IMR-90 (cell line): ENCODE measurements at regions not wholly inside any gene's neighbourhood (a gene's known extent, or its start where the extent isn't known, plus 50 kb on each side); places are given as distances from the start of the nearest gene placed in this dataset.

ENCODE experiments used
- ATAC-seq: fragments of 200-7000 bp; cut with Tn5 transposase; 2 replicates; pipeline ENCODE4 v1.9.1; 2020; ENCODE audit warnings: low read depth, mild to moderate bottlenecking, moderate library complexity
- BruUV-seq: library from RNA; stranded (reverse); fragments of 400-500 nt; replicated peaks from 2 replicates; lab custom pipeline; 2021; lab: Mats Ljungman, UMichigan
- CTCF ChIA-PET: fragments of 300-600 bp; formaldehyde crosslinking; extraction: SDS; loops from one replicate; lab custom pipeline; 2021; ENCODE audit warnings: antibody characterized with exemption; lab: Yijun Ruan, JAX
- POLR2A ChIA-PET: fragments of 300-600 bp; sonication (Branson Sonifier 250); formaldehyde crosslinking; loops from one replicate; lab custom pipeline; 2022; ENCODE audit warnings: antibody characterized with exemption; ENCODE audit not compliant: unreplicated experiment; lab: Charles Lee
- DNase-seq: peaks from one replicate; pipeline ENCODE4 v3.0.0; 2013
- H2AFZ ChIP-seq: replicated peaks from 2 replicates; pipeline ENCODE3; 2013; ENCODE audit warnings: low read length, mild to moderate bottlenecking; ENCODE audit not compliant: poor library complexity
- H2AK5ac ChIP-seq: 2 replicates; pipeline ENCODE4 v1.6.1; 2013; ENCODE audit warnings: low read depth, low read length, inconsistent platforms
- H2AK9ac ChIP-seq: replicated peaks from 2 replicates; pipeline ENCODE3; 2013; ENCODE audit warnings: mild to moderate bottlenecking, low read depth, low read length, moderate library complexity; ENCODE audit not compliant: poor library complexity
- H2BK120ac ChIP-seq: 2 replicates; pipeline ENCODE4 v1.6.1; 2013; ENCODE audit warnings: low read depth, low read length, inconsistent platforms
- H2BK15ac ChIP-seq: 3 replicates; pipeline ENCODE4 v1.6.1; 2013; ENCODE audit warnings: low read depth, low read length, inconsistent platforms
- H2BK20ac ChIP-seq: 2 replicates; pipeline ENCODE4 v1.6.1; 2013; ENCODE audit warnings: low read depth, mild to moderate bottlenecking, inconsistent platforms, low read length, moderate library complexity
- H2BK5ac ChIP-seq: 2 replicates; pipeline ENCODE4 v1.6.1; 2013; ENCODE audit warnings: mild to moderate bottlenecking, low read depth, low read length, inconsistent platforms; ENCODE audit not compliant: poor library complexity, severe bottlenecking
- H3K14ac ChIP-seq: replicated peaks from 2 replicates; pipeline ENCODE4 v1.6.1; 2013; ENCODE audit warnings: low read depth, low read length, inconsistent platforms
- H3K18ac ChIP-seq: 2 replicates; pipeline ENCODE4 v1.6.1; 2013; ENCODE audit warnings: low read depth, low read length, control low read depth
- H3K23ac ChIP-seq: 2 replicates; pipeline ENCODE4 v1.6.1; 2013; ENCODE audit warnings: low read depth, low read length, inconsistent platforms
- H3K27ac ChIP-seq: 2 replicates; pipeline ENCODE4 v1.5.1; 2013; ENCODE audit warnings: mild to moderate bottlenecking, control low read depth, low read length; ENCODE audit not compliant: insufficient read depth
- H3K27me3 ChIP-seq: 2 replicates; pipeline ENCODE4 v1.6.1; 2013; ENCODE audit warnings: low read length; ENCODE audit not compliant: control insufficient read depth, insufficient read depth
- H3K36me3 ChIP-seq: 2 replicates; pipeline ENCODE4 v1.6.1; 2013; ENCODE audit warnings: low read length, mixed read lengths; ENCODE audit not compliant: control insufficient read depth, insufficient read depth
- H3K4ac ChIP-seq: 2 replicates; pipeline ENCODE4 v1.6.1; 2013; ENCODE audit warnings: low read depth, low read length, inconsistent platforms
- H3K4me1 ChIP-seq: 2 replicates; pipeline ENCODE4 v1.6.1; 2013; ENCODE audit warnings: low read length, mixed read lengths; ENCODE audit not compliant: control insufficient read depth, insufficient read depth
- H3K4me2 ChIP-seq: 2 replicates; pipeline ENCODE4 v1.6.1; 2013; ENCODE audit warnings: low read depth, mild to moderate bottlenecking, control low read depth, low read length, moderate library complexity
- H3K4me3 ChIP-seq: 2 replicates; pipeline ENCODE4 v1.5.1; 2013; ENCODE audit warnings: low read depth, mild to moderate bottlenecking, control low read depth, low read length, moderate library complexity; ENCODE audit not compliant: insufficient read depth
- H3K56ac ChIP-seq: 2 replicates; pipeline ENCODE4 v1.6.1; 2013; ENCODE audit warnings: low read length, inconsistent platforms; ENCODE audit not compliant: insufficient read depth; ENCODE audit errors: extremely low read depth
- H3K79me1 ChIP-seq, 2 experiments: 2 replicates each; pipeline ENCODE4 v1.6.1; 2013; ENCODE audit warnings: low read length in 2 of 2, inconsistent platforms in 1 of 2, low read depth in 1 of 2
- H3K9ac ChIP-seq: 2 replicates; pipeline ENCODE4 v1.6.1; 2013; ENCODE audit warnings: low read depth, low read length, control low read depth
- H3K9me1 ChIP-seq: 2 replicates; pipeline ENCODE4 v1.6.1; 2013; ENCODE audit warnings: low read length, inconsistent platforms; ENCODE audit not compliant: insufficient read depth
- H3K9me3 ChIP-seq: 2 replicates; pipeline ENCODE4 v1.6.1; 2013; ENCODE audit warnings: low read length; ENCODE audit not compliant: control insufficient read depth, insufficient read depth
- H4K20me1 ChIP-seq: 2 replicates; pipeline ENCODE4 v1.6.1; 2013; ENCODE audit warnings: low read length, inconsistent platforms; ENCODE audit not compliant: insufficient read depth
- H4K5ac ChIP-seq: 2 replicates; pipeline ENCODE4 v1.6.1; 2013; ENCODE audit warnings: mild to moderate bottlenecking, low read depth, low read length, control low read depth
- H4K8ac ChIP-seq, 2 experiments: 2 replicates each; pipeline ENCODE4 v1.6.1; 2013; ENCODE audit warnings: low read depth in 2 of 2, low read length in 2 of 2, control low read depth in 1 of 2, inconsistent platforms in 1 of 2
- H4K91ac ChIP-seq: 2 replicates; pipeline ENCODE4 v1.6.1; 2013; ENCODE audit warnings: low read depth, low read length, inconsistent platforms; ENCODE audit not compliant: insufficient read depth
- CEBPB ChIP-seq: IDR thresholded peaks from 2 replicates; pipeline ENCODE4 v1.6.1; 2012; ENCODE audit warnings: low read depth, low read length, improper control_type of control experiment
- FOS ChIP-seq: fragments of 150-350 bp; IDR thresholded peaks from 2 replicates; pipeline ENCODE4 v1.6.1; 2016; ENCODE audit warnings: low read depth, low read length
- MAZ ChIP-seq: IDR thresholded peaks from 2 replicates; pipeline ENCODE4 v1.6.1; 2012; ENCODE audit warnings: low read depth, mild to moderate bottlenecking, low read length, improper control_type of control experiment, moderate library complexity, borderline replicate concordance
- MXI1 ChIP-seq: IDR thresholded peaks from 2 replicates; pipeline ENCODE4 v1.6.1; 2012; ENCODE audit warnings: low read depth, mild to moderate bottlenecking, low read length, moderate library complexity, borderline replicate concordance
- NFE2L2 ChIP-seq: fragments of 150-350 bp; IDR thresholded peaks from 2 replicates; pipeline ENCODE4 v1.6.1; 2016; ENCODE audit warnings: low read depth, mild to moderate bottlenecking, low read length
- RCOR1 ChIP-seq: IDR thresholded peaks from 2 replicates; pipeline ENCODE4 v1.6.1; 2012; ENCODE audit warnings: mild to moderate bottlenecking, low read length, improper control_type of control experiment; ENCODE audit not compliant: insufficient replicate concordance
- RFX5 ChIP-seq: IDR thresholded peaks from 2 replicates; pipeline ENCODE4 v1.8.0; 2012; ENCODE audit warnings: low read depth, mild to moderate bottlenecking, low read length, moderate library complexity
- SMC3 ChIP-seq: fragments of 150-350 bp; IDR thresholded peaks from 2 replicates; pipeline ENCODE4 v1.6.1; 2016; ENCODE audit warnings: low read depth, mild to moderate bottlenecking, antibody characterized with exemption, low read length, moderate library complexity
- USF2 ChIP-seq: fragments of 150-350 bp; IDR thresholded peaks from 2 replicates; pipeline ENCODE4 v1.6.1; 2017; ENCODE audit warnings: mild to moderate bottlenecking, antibody characterized with exemption, low read length, low read depth
- WGBS, 2 experiments: methylation state at CpG; one replicate each; pipeline versions ENCODE4 v1.1.5 to v1.1.7; 2013; ENCODE audit warnings: missing lambda C conversion rate in 2 of 2; ENCODE audit not compliant: insufficient read length in 1 of 2; ENCODE audit errors: extremely low coverage in 2 of 2; 5-methylcytosine and 5-hydroxymethylcytosine counted together
- dilution Hi-C: fragments of 300-500 bp; cut with HindIII; formaldehyde crosslinking; loops from one replicate; pipeline ENCODE4 v1.14.3; 2018; ENCODE audit warnings: low sequenced_read_pairs; ENCODE audit not compliant: unreplicated experiment
- in situ Hi-C: fragments of 300-500 bp; cut with MboI; formaldehyde crosslinking; loops from 3 replicates; pipeline ENCODE4 v1.14.3; 2019; ENCODE audit warnings: low sequenced_read_pairs, inconsistent platforms, mixed read lengths
- intact Hi-C: fragments of 100-400 bp; cut with micrococcal nuclease; formaldehyde crosslinking; loops from 2 replicates; pipeline ENCODE4 v1.10.0; 2022
- TF ChIP-seq, protein P1 (sequence below): conservative IDR thresholded peaks from 2 replicates; pipeline ENCODE4 v1.5.1; 2012; ENCODE audit warnings: mild to moderate bottlenecking, low read depth, low read length, improper control_type of control experiment
- TF ChIP-seq, protein P2 (sequence below): fragments of 150-350 bp; IDR thresholded peaks from 2 replicates; pipeline ENCODE4 v1.6.1; 2016; ENCODE audit warnings: low read depth, mild to moderate bottlenecking, low read length, moderate library complexity, borderline replicate concordance

DNA sequence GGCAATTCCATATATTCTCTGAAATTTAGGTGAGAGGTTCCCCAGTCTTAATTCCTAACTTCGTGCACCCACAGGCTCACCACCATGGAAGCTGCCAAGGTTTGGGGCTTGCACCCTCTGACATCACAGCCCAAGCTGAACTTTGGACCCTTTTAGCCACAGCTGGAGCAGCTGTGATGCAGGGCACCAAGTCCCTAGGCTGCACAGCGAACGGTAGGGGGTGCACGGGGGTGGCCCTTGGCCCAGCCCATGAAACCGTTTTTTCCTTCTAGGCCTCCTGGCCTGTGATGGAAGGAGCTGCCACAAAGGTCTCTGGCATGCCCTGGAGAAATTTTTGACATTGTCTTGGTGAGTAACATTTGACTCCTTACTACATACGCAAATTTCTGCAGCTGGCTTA lies 251.9 kb upstream of the GRM3 start:
- dilution Hi-C loops = no loop called here
- CTCF ChIA-PET = no interaction called here

More for the DNA sequence above, 251.9 kb upstream of the GRM3 start:
- no peak overlapping the region for H3K14ac ChIP-seq
- no peak overlapping the region for H2BK5ac ChIP-seq
- no peak overlapping the region for H3K4me2 ChIP-seq
- no peaks in the 10 kb centered on the region for H3K36me3 ChIP-seq
- H2BK20ac ChIP-seq = no peak overlapping the region
- DNase-seq (no peak), ATAC-seq (no peak)
- H3K56ac ChIP-seq = no peak overlapping the region
- no peaks in the 10 kb centered on the region for H3K27me3 ChIP-seq
- no peak overlapping the region for H2BK120ac ChIP-seq
- no peak overlapping the region for H4K5ac ChIP-seq
- H3K4ac ChIP-seq = no peak overlapping the region
- WGBS, 2 experiments = no CpG with 5 or more reads among the region's 6 CpGs
- H2AK5ac ChIP-seq = no peak overlapping the region
- no peaks in the 10 kb centered on the region for H3K4me1 ChIP-seq
- POLR2A ChIA-PET = no interaction called here
- intact Hi-C loops (no loop called here), in situ Hi-C loops (no loop called here)
- no peak overlapping the region for H3K9ac ChIP-seq
- TF ChIP-seq, protein P1, sequence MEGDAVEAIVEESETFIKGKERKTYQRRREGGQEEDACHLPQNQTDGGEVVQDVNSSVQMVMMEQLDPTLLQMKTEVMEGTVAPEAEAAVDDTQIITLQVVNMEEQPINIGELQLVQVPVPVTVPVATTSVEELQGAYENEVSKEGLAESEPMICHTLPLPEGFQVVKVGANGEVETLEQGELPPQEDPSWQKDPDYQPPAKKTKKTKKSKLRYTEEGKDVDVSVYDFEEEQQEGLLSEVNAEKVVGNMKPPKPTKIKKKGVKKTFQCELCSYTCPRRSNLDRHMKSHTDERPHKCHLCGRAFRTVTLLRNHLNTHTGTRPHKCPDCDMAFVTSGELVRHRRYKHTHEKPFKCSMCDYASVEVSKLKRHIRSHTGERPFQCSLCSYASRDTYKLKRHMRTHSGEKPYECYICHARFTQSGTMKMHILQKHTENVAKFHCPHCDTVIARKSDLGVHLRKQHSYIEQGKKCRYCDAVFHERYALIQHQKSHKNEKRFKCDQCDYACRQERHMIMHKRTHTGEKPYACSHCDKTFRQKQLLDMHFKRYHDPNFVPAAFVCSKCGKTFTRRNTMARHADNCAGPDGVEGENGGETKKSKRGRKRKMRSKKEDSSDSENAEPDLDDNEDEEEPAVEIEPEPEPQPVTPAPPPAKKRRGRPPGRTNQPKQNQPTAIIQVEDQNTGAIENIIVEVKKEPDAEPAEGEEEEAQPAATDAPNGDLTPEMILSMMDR = no peak
- TF ChIP-seq MXI1 (no peak), USF2 (no peak), CEBPB (no peak), SMC3 (no peak), NFE2L2 (no peak), RCOR1 (no peak), FOS (no peak), MAZ (no peak), RFX5 (no peak)
- TF ChIP-seq, protein P2, sequence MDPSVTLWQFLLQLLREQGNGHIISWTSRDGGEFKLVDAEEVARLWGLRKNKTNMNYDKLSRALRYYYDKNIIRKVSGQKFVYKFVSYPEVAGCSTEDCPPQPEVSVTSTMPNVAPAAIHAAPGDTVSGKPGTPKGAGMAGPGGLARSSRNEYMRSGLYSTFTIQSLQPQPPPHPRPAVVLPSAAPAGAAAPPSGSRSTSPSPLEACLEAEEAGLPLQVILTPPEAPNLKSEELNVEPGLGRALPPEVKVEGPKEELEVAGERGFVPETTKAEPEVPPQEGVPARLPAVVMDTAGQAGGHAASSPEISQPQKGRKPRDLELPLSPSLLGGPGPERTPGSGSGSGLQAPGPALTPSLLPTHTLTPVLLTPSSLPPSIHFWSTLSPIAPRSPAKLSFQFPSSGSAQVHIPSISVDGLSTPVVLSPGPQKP = no peak
- no peak overlapping the region for H4K91ac ChIP-seq
- H3K18ac ChIP-seq = no peak overlapping the region
- H3K9me3 ChIP-seq = peaks cover 4% of the 10 kb centered on the region; the same call in 1 of the 2 replicates
- no peaks in the 10 kb centered on the region for H3K9me1 ChIP-seq
- H3K79me1 ChIP-seq = no peaks in the 10 kb centered on the region
- H3K27ac ChIP-seq = no peak overlapping the region
- no peaks in the 10 kb centered on the region for H4K20me1 ChIP-seq
- no TSS peak for BruUV-seq
- no peak overlapping the region for H4K8ac ChIP-seq
- no peak overlapping the region for H2AK9ac ChIP-seq
- H2AFZ ChIP-seq = no peak overlapping the region
- H3K23ac ChIP-seq = no peak overlapping the region
- no peak overlapping the region for H2BK15ac ChIP-seq
- H3K4me3 ChIP-seq = no peak overlapping the region
